Smooth muscle cell (in vitro differentiated cells): ENCODE measurements at regions not wholly inside any gene's neighbourhood (a gene's known extent, or its start where the extent isn't known, plus 50 kb on each side); places are given as distances from the start of the nearest gene placed in this dataset.
"Not testable (repeated sequence)": the region's sequence is repeated elsewhere in the genome, so short reads cannot be mapped to it uniquely, and the experiment has no call there.

Source experiments
- DNase-seq: peaks from one replicate; lab custom pipeline; 2025; ENCODE audit not compliant: unreplicated experiment; lab: John Stamatoyannopoulos, UW
- H2AFZ ChIP-seq: fragments of 200-600 bp; sonication (generic); 2 replicates; pipeline ENCODE4 v1.6.0; 2016; ENCODE audit warnings: antibody characterized with exemption, low read depth, mild to moderate bottlenecking
- H3F3A ChIP-seq: fragments of 200-600 bp; sonication (generic); 2 replicates; pipeline ENCODE4 v1.6.0; 2017; ENCODE audit warnings: antibody characterized with exemption, low read depth
- H3K27ac ChIP-seq: fragments of 200-600 bp; sonication (generic); 2 replicates; pipeline ENCODE4 v1.5.1; 2016; ENCODE audit warnings: low read depth, mild to moderate bottlenecking
- H3K27me3 ChIP-seq: fragments of 200-600 bp; sonication (generic); 2 replicates; pipeline ENCODE4 v1.6.1; 2016; ENCODE audit warnings: low read depth, mild to moderate bottlenecking
- H3K36me3 ChIP-seq: fragments of 200-600 bp; sonication (generic); 2 replicates; pipeline ENCODE4 v1.5.1; 2016; ENCODE audit warnings: low read depth
- H3K4me1 ChIP-seq: fragments of 200-600 bp; sonication (generic); 2 replicates; pipeline ENCODE4 v1.5.1; 2016; ENCODE audit warnings: low read depth
- H3K4me2 ChIP-seq: fragments of 200-600 bp; sonication (generic); 2 replicates; pipeline ENCODE4 v1.6.0; 2016; ENCODE audit warnings: mild to moderate bottlenecking
- H3K4me3 ChIP-seq: fragments of 200-600 bp; sonication (generic); 2 replicates; pipeline ENCODE4 v1.5.1; 2016; ENCODE audit warnings: mild to moderate bottlenecking
- H3K79me2 ChIP-seq: fragments of 200-600 bp; sonication (generic); 2 replicates; pipeline ENCODE4 v1.6.0; 2016; ENCODE audit warnings: low read depth, mild to moderate bottlenecking
- H3K9ac ChIP-seq: fragments of 200-600 bp; sonication (generic); 2 replicates; pipeline ENCODE4 v1.6.0; 2016; ENCODE audit warnings: low read depth
- H3K9me3 ChIP-seq: fragments of 200-600 bp; sonication (generic); replicated peaks from 2 replicates; pipeline ENCODE4 v1.5.1; 2016; ENCODE audit warnings: low read depth
- H4K20me1 ChIP-seq: fragments of 200-600 bp; sonication (generic); 2 replicates; pipeline ENCODE4 v1.6.0; 2016; ENCODE audit warnings: low read depth
- CTCF ChIP-seq: fragments of 200-600 bp; sonication (generic); IDR thresholded peaks from 2 replicates; pipeline ENCODE4 v1.5.1; 2017; ENCODE audit warnings: borderline replicate concordance, mild to moderate bottlenecking, antibody characterized with exemption; ENCODE audit not compliant: insufficient read depth, poor library complexity, severe bottlenecking
- WGBS: methylation state at CpG from one replicate; pipeline ENCODE4 v1.1.7; 2016; ENCODE audit warnings: low lambda C conversion rate; 5-methylcytosine and 5-hydroxymethylcytosine counted together

- no peaks in the 10 kb centered on the region for H3K79me2 ChIP-seq
- H2AFZ ChIP-seq = no peak overlapping the region
- WGBS = 92% methylated on average over 17 of the region's 17 CpGs
- peaks cover 5% of the 10 kb centered on the region for H3K4me1 ChIP-seq
- H3F3A ChIP-seq = peaks cover 26% of the 10 kb centered on the region
- no peak overlapping the region for H3K4me3 ChIP-seq
- H3K9me3 ChIP-seq = no peaks in the 10 kb centered on the region
- H3K27me3 ChIP-seq = no peaks in the 10 kb centered on the region
- TF ChIP-seq CTCF = no peak
- H3K27ac ChIP-seq = no peak overlapping the region
- H4K20me1 ChIP-seq = no peaks in the 10 kb centered on the region
- no peak for DNase-seq
- no peak overlapping the region for H3K4me2 ChIP-seq
- no peak overlapping the region for H3K9ac ChIP-seq
- H3K36me3 ChIP-seq = no peaks in the 10 kb centered on the region
Measured at GRCh38 chr16:88309174-88309907, 73.4 kb upstream of the ZNF469 start.

- Histone ChIP-seq H3K27me3 (no peaks in the 10 kb centered on the region), H3K4me1 (peaks cover 2% of the 10 kb centered on the region), H3K36me3 (no peaks in the 10 kb centered on the region), H3K27ac (no peak overlapping the region), H4K20me1 (no peaks in the 10 kb centered on the region), H2AFZ (no peak overlapping the region), H3K4me2 (no peak overlapping the region), H3K79me2 (no peaks in the 10 kb centered on the region), H3K9ac (no peak overlapping the region), H3K9me3 (no peaks in the 10 kb centered on the region), H3K4me3 (no peak overlapping the region), H3F3A (peaks cover 22% of the 10 kb centered on the region)
- TF ChIP-seq CTCF = no peak
- no peak for DNase-seq
- WGBS = 47% methylated on average over 3 of the region's 3 CpGs
Measured at GRCh38 chr16:88309908-88310265, 72.9 kb upstream of the ZNF469 start.

- H3K4me1 ChIP-seq = no peaks in the 10 kb centered on the region
- WGBS = 95% methylated on average over 14 of the region's 14 CpGs
Measured at GRCh38 chr16:88310796-88311605, 71.8 kb upstream of the ZNF469 start.

GRCh38 chr16:88311860-88312259 is 70.9 kb upstream of the ZNF469 start:
- H4K20me1 ChIP-seq, H3K27ac ChIP-seq, H3K9me3 ChIP-seq, H3K4me3 ChIP-seq, H3K27me3 ChIP-seq, H3F3A ChIP-seq, H3K79me2 ChIP-seq, H2AFZ ChIP-seq, H3K9ac ChIP-seq, H3K36me3 ChIP-seq, H3K4me1 ChIP-seq, H3K4me2 ChIP-seq, DNase-seq: not testable (repeated sequence)

More at GRCh38 chr16:88310796-88311605, 71.8 kb upstream of the ZNF469 start:
- Histone ChIP-seq H3K79me2 (no peaks in the 10 kb centered on the region), H3K9ac (no peak overlapping the region), H2AFZ (no peak overlapping the region), H3K27ac (no peak overlapping the region), H4K20me1 (no peaks in the 10 kb centered on the region), H3K36me3 (no peaks in the 10 kb centered on the region), H3K27me3 (no peaks in the 10 kb centered on the region), H3F3A (peaks cover 11% of the 10 kb centered on the region), H3K4me2 (no peak overlapping the region), H3K4me3 (no peak overlapping the region), H3K9me3 (no peaks in the 10 kb centered on the region)
- DNase-seq = no peak
- TF ChIP-seq CTCF = no peak
